Type B pancreatic cell (in vitro differentiated cells): ENCODE measurements at regions not wholly inside any gene's neighbourhood (a gene's known extent, or its start where the extent isn't known, plus 50 kb on each side); places are given as distances from the start of the nearest gene placed in this dataset.

Experiments
- DNase-seq: peaks from one replicate; pipeline ENCODE4 v3.0.0; 2021; ENCODE audit warnings: mixed read lengths; ENCODE audit not compliant: unreplicated experiment; ENCODE audit errors: extremely low spot score
- H3K27ac Mint-ChIP-seq: 2 replicates; pipeline ENCODE4 v1.8.0; 2021; ENCODE audit warnings: mild to moderate bottlenecking, mixed read lengths
- H3K27me3 Mint-ChIP-seq: 2 replicates; pipeline ENCODE4 v1.8.0; 2021; ENCODE audit warnings: mixed read lengths
- H3K36me3 Mint-ChIP-seq: 2 replicates; pipeline ENCODE4 v1.8.0; 2021; ENCODE audit warnings: mixed read lengths
- H3K4me1 Mint-ChIP-seq: one replicate; pipeline ENCODE4 v1.8.0; 2021; ENCODE audit warnings: mixed read lengths; ENCODE audit not compliant: unreplicated experiment
- H3K4me3 Mint-ChIP-seq: 2 replicates; pipeline ENCODE4 v1.8.0; 2021; ENCODE audit warnings: mild to moderate bottlenecking, mixed read lengths
- H3K9me3 Mint-ChIP-seq: 2 replicates; pipeline ENCODE4 v1.8.0; 2021; ENCODE audit warnings: mixed read lengths
- CTCF ChIP-seq: fragments of 200-600 bp; sonication (generic); conservative IDR thresholded peaks from 2 replicates; pipeline ENCODE4 v1.5.0; 2021; ENCODE audit warnings: antibody characterized with exemption, mild to moderate bottlenecking

- Mint-ChIP-seq H3K9me3 (no peaks in the 10 kb centered on the region), H3K4me1 (peaks cover 16% of the 10 kb centered on the region), H3K4me3 (no peak overlapping the region), H3K27me3 (no peaks in the 10 kb centered on the region), H3K27ac (no peak overlapping the region), H3K36me3 (no peaks in the 10 kb centered on the region)
- no peak for DNase-seq
- TF ChIP-seq CTCF, result no peak
Measured at GRCh38 chr10:52906046-52906445, 133.5 kb upstream of the MBL2 start.

GRCh38 chr10:52903397-52903938, 130.9 kb upstream of the MBL2 start:
- H3K36me3 Mint-ChIP-seq, result no peaks in the 10 kb centered on the region
- H3K4me3 Mint-ChIP-seq, result no peak overlapping the region

GRCh38 chr10:52900593-52900992, 128.0 kb upstream of the MBL2 start:
- no peak for TF ChIP-seq CTCF
- Mint-ChIP-seq H3K27me3 (no peaks in the 10 kb centered on the region), H3K4me3 (peak overlapping the region; percentile 69), H3K36me3 (peaks cover 2% of the 10 kb centered on the region), H3K9me3 (peaks cover 4% of the 10 kb centered on the region), H3K4me1 (peaks cover 15% of the 10 kb centered on the region), H3K27ac (peak overlapping the region; percentile 79)
- no peak for DNase-seq

More at GRCh38 chr10:52903397-52903938, 130.9 kb upstream of the MBL2 start:
- H3K27ac Mint-ChIP-seq, result no peak overlapping the region
- no peak for DNase-seq
- H3K9me3 Mint-ChIP-seq, result no peaks in the 10 kb centered on the region
- peaks cover 19% of the 10 kb centered on the region for H3K4me1 Mint-ChIP-seq
- H3K27me3 Mint-ChIP-seq, result no peaks in the 10 kb centered on the region
- TF ChIP-seq CTCF, result no peak

GRCh38 chr10:52897162-52897561, 124.6 kb upstream of the MBL2 start:
- no peak for DNase-seq
- Mint-ChIP-seq H3K4me3 (no peak overlapping the region), H3K27ac (no peak overlapping the region), H3K9me3 (peaks cover 6% of the 10 kb centered on the region), H3K36me3 (peaks cover 3% of the 10 kb centered on the region), H3K27me3 (no peaks in the 10 kb centered on the region), H3K4me1 (peaks cover 19% of the 10 kb centered on the region)
- no peak for TF ChIP-seq CTCF

GRCh38 chr10:52895059-52895458, 122.5 kb upstream of the MBL2 start:
- Mint-ChIP-seq H3K36me3 (peaks cover 3% of the 10 kb centered on the region), H3K4me3 (no peak overlapping the region), H3K4me1 (peaks cover 8% of the 10 kb centered on the region), H3K27ac (no peak overlapping the region), H3K27me3 (no peaks in the 10 kb centered on the region), H3K9me3 (peaks cover 6% of the 10 kb centered on the region)
- no peak for DNase-seq
- TF ChIP-seq CTCF, result no peak

- Mint-ChIP-seq H3K9me3 (no peaks in the 10 kb centered on the region), H3K27me3 (no peaks in the 10 kb centered on the region)
Measured at GRCh38 chr10:52890281-52890680, 117.7 kb upstream of the MBL2 start.

More at GRCh38 chr10:52890281-52890680, 117.7 kb upstream of the MBL2 start:
- no peak for TF ChIP-seq CTCF
- no peak overlapping the region for H3K27ac Mint-ChIP-seq
- peaks cover 8% of the 10 kb centered on the region for H3K4me1 Mint-ChIP-seq
- DNase-seq, result no peak
- no peak overlapping the region for H3K4me3 Mint-ChIP-seq
- no peaks in the 10 kb centered on the region for H3K36me3 Mint-ChIP-seq
